Naive thymus-derived CD8-positive, alpha-beta T cell (primary cell): ENCODE measurements at regions not wholly inside any gene's neighbourhood (a gene's known extent, or its start where the extent isn't known, plus 50 kb on each side); places are given as distances from the start of the nearest gene placed in this dataset.

ENCODE experiments used
- ATAC-seq, 2 donors: fragments of 150-1000 bp; cut with Tn5 transposase in 1 of 2; sonication (Bioruptor Pico), chemical (Tn5 transposase) in 1 of 2; 1 replicate in 1 of 2; 2 replicates in 1 of 2; pipeline ENCODE4 v1.10.0; 2021; ENCODE audit warnings: mild to moderate bottlenecking in 2 of 2, moderate library complexity in 2 of 2
- POLR2A ChIA-PET: fragments of 350-600 bp; sonication (Branson Sonifier 250); formaldehyde crosslinking; loops from one replicate; lab custom pipeline; 2021; ENCODE audit warnings: antibody characterized with exemption; lab: Charles Lee
- DNase-seq, 10 donors: peaks; one replicate each; pipeline versions ENCODE4 v3.0.0 to v3.0.0-alpha.2; 2020 to 2022
- H3K27ac Mint-ChIP-seq, 10 donors: one replicate each; pipeline ENCODE4 v1.8.0; 2020 to 2022; ENCODE audit warnings: mild to moderate bottlenecking in 10 of 10, mixed read lengths in 10 of 10, moderate library complexity in 4 of 10, inconsistent platforms in 1 of 10
- H3K27me3 Mint-ChIP-seq, 5 donors: one replicate each; pipeline ENCODE4 v1.8.0; 2021 to 2022; ENCODE audit warnings: mixed read lengths in 5 of 5
- H3K36me3 Mint-ChIP-seq, 3 donors: one replicate each; pipeline ENCODE4 v1.8.0; 2020 to 2022; ENCODE audit warnings: mixed read lengths in 3 of 3, mild to moderate bottlenecking in 2 of 3, inconsistent platforms in 1 of 3
- H3K4me1 Mint-ChIP-seq, 4 donors: one replicate each; pipeline ENCODE4 v1.8.0; 2021 to 2022; ENCODE audit warnings: mixed read lengths in 4 of 4
- H3K4me3 Mint-ChIP-seq, 10 donors: one replicate each; pipeline ENCODE4 v1.8.0; 2020 to 2022; ENCODE audit warnings: mild to moderate bottlenecking in 10 of 10, mixed read lengths in 10 of 10, moderate library complexity in 6 of 10, inconsistent platforms in 1 of 10
- H3K9me3 Mint-ChIP-seq, 9 donors: one replicate each; pipeline ENCODE4 v1.8.0; 2020 to 2022; ENCODE audit warnings: mixed read lengths in 9 of 9, mild to moderate bottlenecking in 3 of 9, inconsistent platforms in 1 of 9, moderate library complexity in 1 of 9

- DNase-seq (no peak), ATAC-seq (no peak)
- Mint-ChIP-seq H3K36me3 (peaks cover 0 to 5% (median 0%) of the 10 kb centered on the region in 3 donors), H3K9me3 (peaks cover 0 to 4% (median 0%) of the 10 kb centered on the region in 9 donors), H3K27ac (no peak overlapping the region), H3K4me3 (no peak overlapping the region), H3K4me1 (no peaks in the 10 kb centered on the region), H3K27me3 (peaks cover 5 to 42% (median 38%) of the 10 kb centered on the region in 5 donors)
- POLR2A ChIA-PET = interaction anchor here (1.0 kb wide), 1 partner anchor 9 kb away, joined by 3 read pairs; no protein-coding TSS in a partner anchor
These were observed 213.7 kb downstream of the MATN1 start for GRCh38 chr1:30509670-30510069.

- Mint-ChIP-seq H3K27ac (no peak overlapping the region), H3K4me3 (no peak overlapping the region), H3K9me3 (peaks cover 0 to 4% (median 0%) of the 10 kb centered on the region in 9 donors), H3K36me3 (peaks cover 0 to 5% (median 0%) of the 10 kb centered on the region in 3 donors), H3K4me1 (no peaks in the 10 kb centered on the region), H3K27me3 (peaks cover 5 to 42% (median 38%) of the 10 kb centered on the region in 5 donors)
- POLR2A ChIA-PET = no interaction called here
- no peak for DNase-seq
- no peak for ATAC-seq
These were observed 214.8 kb downstream of the MATN1 start for GRCh38 chr1:30508611-30509010.

GRCh38 chr1:30508175-30508448 is 215.3 kb downstream of the MATN1 start:
- Mint-ChIP-seq H3K27me3 (peaks cover 5 to 42% (median 41%) of the 10 kb centered on the region in 5 donors), H3K9me3 (peaks cover 0 to 6% (median 1%) of the 10 kb centered on the region in 9 donors), H3K27ac (no peak overlapping the region), H3K4me1 (no peaks in the 10 kb centered on the region), H3K36me3 (peaks cover 0 to 7% (median 0%) of the 10 kb centered on the region in 3 donors), H3K4me3 (no peak overlapping the region)
- DNase-seq = no peak
- ATAC-seq = no peak
- POLR2A ChIA-PET = no interaction called here

- peaks cover 5 to 42% (median 36%) of the 10 kb centered on the region in 5 donors for H3K27me3 Mint-ChIP-seq
- no peak for DNase-seq
- H3K27ac Mint-ChIP-seq = no peak overlapping the region
- no peaks in the 10 kb centered on the region for H3K4me1 Mint-ChIP-seq
- H3K9me3 Mint-ChIP-seq = peaks cover 0 to 12% (median 7%) of the 10 kb centered on the region in 9 donors
- no peak for ATAC-seq
- peaks cover 0 to 12% (median 0%) of the 10 kb centered on the region in 3 donors for H3K36me3 Mint-ChIP-seq
- no peak overlapping the region for H3K4me3 Mint-ChIP-seq
- POLR2A ChIA-PET = no interaction called here
These were observed 215.8 kb downstream of the MATN1 start for GRCh38 chr1:30507401-30508174.

- Mint-ChIP-seq H3K4me1 (no peaks in the 10 kb centered on the region), H3K27me3 (peaks cover 5 to 36% (median 30%) of the 10 kb centered on the region in 5 donors), H3K36me3 (peaks cover 0 to 12% (median 3%) of the 10 kb centered on the region in 3 donors), H3K27ac (no peak overlapping the region), H3K9me3 (peaks cover 0 to 18% (median 9%) of the 10 kb centered on the region in 9 donors), H3K4me3 (no peak overlapping the region)
- DNase-seq = no peak
- POLR2A ChIA-PET = no interaction called here
- ATAC-seq = no peak
These were observed 216.4 kb downstream of the MATN1 start for GRCh38 chr1:30507016-30507312.

GRCh38 chr1:30506291-30507015 is 216.9 kb downstream of the MATN1 start:
- Mint-ChIP-seq H3K36me3 (peaks cover 0 to 15% (median 3%) of the 10 kb centered on the region in 3 donors), H3K4me3 (no peak overlapping the region), H3K4me1 (no peaks in the 10 kb centered on the region), H3K27ac (no peak overlapping the region), H3K27me3 (peaks cover 5 to 31% (median 28%) of the 10 kb centered on the region in 5 donors), H3K9me3 (peaks cover 0 to 23% (median 12%) of the 10 kb centered on the region in 9 donors)
- no peak for DNase-seq
- ATAC-seq = no peak
- POLR2A ChIA-PET = no interaction called here

GRCh38 chr1:30505853-30506252 is 217.5 kb downstream of the MATN1 start:
- no peak for DNase-seq
- peaks cover 5 to 26% (median 23%) of the 10 kb centered on the region in 5 donors for H3K27me3 Mint-ChIP-seq
- H3K4me3 Mint-ChIP-seq = no peak overlapping the region
- no peaks in the 10 kb centered on the region for H3K4me1 Mint-ChIP-seq
- POLR2A ChIA-PET = no interaction called here
- H3K27ac Mint-ChIP-seq = no peak overlapping the region
- H3K36me3 Mint-ChIP-seq = peaks cover 0 to 21% (median 3%) of the 10 kb centered on the region in 3 donors
- peaks cover 0 to 29% (median 17%) of the 10 kb centered on the region in 9 donors for H3K9me3 Mint-ChIP-seq
- no peak for ATAC-seq

- DNase-seq = no peak
- Mint-ChIP-seq H3K27ac (no peak overlapping the region), H3K27me3 (peaks cover 0 to 21% (median 7%) of the 10 kb centered on the region in 5 donors), H3K36me3 (no peaks in the 10 kb centered on the region), H3K4me1 (no peaks in the 10 kb centered on the region), H3K9me3 (peaks cover 0 to 23% (median 10%) of the 10 kb centered on the region in 9 donors), H3K4me3 (no peak overlapping the region)
- POLR2A ChIA-PET = no interaction called here
- ATAC-seq = no peak
These were observed 230.9 kb downstream of the MATN1 start for GRCh38 chr1:30492451-30492850.

- H3K27me3 Mint-ChIP-seq = peaks cover 0 to 21% (median 7%) of the 10 kb centered on the region in 5 donors
- no peaks in the 10 kb centered on the region for H3K36me3 Mint-ChIP-seq
- POLR2A ChIA-PET = no interaction called here
- H3K9me3 Mint-ChIP-seq = peaks cover 0 to 23% (median 10%) of the 10 kb centered on the region in 9 donors
- no peak overlapping the region for H3K27ac Mint-ChIP-seq
- H3K4me3 Mint-ChIP-seq = no peak overlapping the region
- DNase-seq = no peak
- H3K4me1 Mint-ChIP-seq = no peaks in the 10 kb centered on the region
- ATAC-seq = no peak
These were observed 231.6 kb downstream of the MATN1 start for GRCh38 chr1:30491831-30492230.

- DNase-seq = no peak
- Mint-ChIP-seq H3K27ac (no peak overlapping the region), H3K4me1 (no peaks in the 10 kb centered on the region), H3K4me3 (no peak overlapping the region), H3K36me3 (no peaks in the 10 kb centered on the region), H3K9me3 (peaks cover 0 to 15% (median 5%) of the 10 kb centered on the region in 9 donors), H3K27me3 (peaks cover 4 to 19% (median 9%) of the 10 kb centered on the region in 5 donors)
- POLR2A ChIA-PET = no interaction called here
- ATAC-seq = no peak
These were observed 232.8 kb downstream of the MATN1 start for GRCh38 chr1:30490554-30491053.

GRCh38 chr1:30489737-30490389 is 233.5 kb downstream of the MATN1 start:
- Mint-ChIP-seq H3K27me3 (peaks cover 6 to 23% (median 8%) of the 10 kb centered on the region in 5 donors), H3K4me1 (no peaks in the 10 kb centered on the region), H3K27ac (no peak overlapping the region), H3K4me3 (no peak overlapping the region), H3K36me3 (no peaks in the 10 kb centered on the region), H3K9me3 (peaks cover 0 to 9% (median 3%) of the 10 kb centered on the region in 9 donors)
- POLR2A ChIA-PET = no interaction called here
- DNase-seq = no peak
- no peak for ATAC-seq

- H3K27me3 Mint-ChIP-seq = peaks cover 0 to 26% (median 8%) of the 10 kb centered on the region in 5 donors
- H3K27ac Mint-ChIP-seq = no peak overlapping the region
- ATAC-seq (no peak), DNase-seq (no peak)
- H3K9me3 Mint-ChIP-seq = peaks cover 0 to 13% (median 1%) of the 10 kb centered on the region in 9 donors
- H3K4me3 Mint-ChIP-seq = no peak overlapping the region
- H3K4me1 Mint-ChIP-seq = no peaks in the 10 kb centered on the region
- peaks cover 0 to 2% (median 0%) of the 10 kb centered on the region in 3 donors for H3K36me3 Mint-ChIP-seq
- POLR2A ChIA-PET = no interaction called here
These were observed 235.0 kb downstream of the MATN1 start for GRCh38 chr1:30488324-30488913.
